ENCODE measurements at regions not wholly inside any gene's neighbourhood (a gene's known extent, or its start where the extent isn't known, plus 50 kb on each side); places are given as distances from the start of the nearest gene placed in this dataset.
"Not testable (repeated sequence)": the region's sequence is repeated elsewhere in the genome, so short reads cannot be mapped to it uniquely, and the experiment has no call there.

DNA sequence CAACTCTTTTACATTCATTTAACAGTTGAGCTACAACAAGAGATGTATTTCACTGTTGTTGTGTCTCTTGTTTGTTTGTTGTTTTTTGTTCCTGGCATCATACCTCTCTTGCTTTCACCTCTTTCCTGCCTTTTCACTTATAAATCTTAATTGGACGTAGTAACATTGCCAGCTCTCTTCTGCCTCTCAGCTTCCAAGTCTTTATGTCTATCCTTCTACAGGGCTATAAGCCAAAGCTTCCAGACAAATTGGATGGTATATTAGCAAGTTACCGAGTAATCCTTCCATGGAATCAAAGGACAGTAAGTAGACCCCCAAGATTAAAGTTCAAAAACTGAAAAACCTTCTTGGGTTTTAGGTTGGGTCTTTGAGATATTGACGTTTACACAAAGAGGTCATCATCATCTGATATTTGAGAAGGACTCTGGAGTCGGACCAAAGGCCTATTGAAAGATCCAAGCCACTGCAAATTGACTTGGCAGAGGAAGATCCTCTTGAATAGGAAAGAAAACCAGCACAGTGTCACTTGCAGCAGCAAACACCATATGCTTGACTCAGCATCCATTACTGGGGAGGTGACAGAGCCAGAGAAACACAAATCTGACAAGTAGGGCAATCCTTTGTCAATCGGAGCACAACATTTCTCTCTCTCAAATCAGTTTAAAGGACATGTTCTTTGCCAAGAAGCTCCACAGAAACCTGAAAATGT lies 648.5 kb upstream of the NR2F2 start:
- DNase-seq: no peak

DNA sequence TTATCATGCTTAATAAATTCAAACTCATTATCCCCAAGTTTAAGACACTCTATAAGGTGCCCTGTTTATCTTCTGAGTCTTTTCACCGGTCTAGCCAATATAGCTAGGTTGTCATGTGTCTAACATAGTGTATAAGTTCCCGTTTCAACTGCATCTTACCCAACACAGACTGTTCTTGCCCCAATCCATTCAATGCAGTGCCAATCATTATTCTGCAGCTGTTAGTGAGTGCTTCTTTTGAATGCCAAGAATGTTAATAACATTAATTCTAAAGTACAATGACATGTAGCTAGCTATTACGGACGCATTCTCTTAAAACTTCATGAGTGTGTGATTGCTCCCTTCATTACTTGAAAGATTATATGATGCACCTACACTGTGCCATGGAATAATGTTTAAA lies 646.4 kb upstream of the NR2F2 start:
- no peak for DNase-seq

- DNase-seq: no peak
Observed at GRCh38 chr15:95684693-95685115, 645.8 kb upstream of the NR2F2 start.

- DNase-seq: no peak
Observed at GRCh38 chr15:95687061-95687460, 643.4 kb upstream of the NR2F2 start.

GRCh38 chr15:95687686-95688085 lies 642.8 kb upstream of the NR2F2 start:
- DNase-seq: no peak

- DNase-seq: no peak
Observed at GRCh38 chr15:95690631-95691340, 639.7 kb upstream of the NR2F2 start.

DNA sequence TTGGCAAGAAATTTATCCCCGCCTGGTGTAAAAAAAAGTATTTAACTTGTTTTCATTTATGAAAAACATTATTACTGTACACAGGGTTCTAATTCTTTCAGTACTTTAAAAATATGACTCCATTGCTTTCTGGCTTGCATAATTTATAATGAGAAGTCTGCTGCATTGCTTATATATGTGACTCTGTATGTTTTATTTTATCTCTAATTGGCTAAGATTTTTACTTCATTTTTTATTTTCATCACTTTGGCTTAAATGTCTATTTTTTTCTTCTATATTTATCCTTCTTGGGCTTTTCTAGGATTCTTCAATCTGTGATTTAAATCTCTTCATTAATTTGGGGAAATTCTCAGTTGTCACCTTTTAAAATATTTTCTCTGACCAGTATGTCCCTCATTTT lies 636.6 kb upstream of the NR2F2 start:
- DNase-seq: no peak

- DNase-seq: no peak
Observed at GRCh38 chr15:95698230-95698629, 632.3 kb upstream of the NR2F2 start.

GRCh38 chr15:95698951-95699350 lies 631.5 kb upstream of the NR2F2 start:
- DNase-seq: no peak

DNA sequence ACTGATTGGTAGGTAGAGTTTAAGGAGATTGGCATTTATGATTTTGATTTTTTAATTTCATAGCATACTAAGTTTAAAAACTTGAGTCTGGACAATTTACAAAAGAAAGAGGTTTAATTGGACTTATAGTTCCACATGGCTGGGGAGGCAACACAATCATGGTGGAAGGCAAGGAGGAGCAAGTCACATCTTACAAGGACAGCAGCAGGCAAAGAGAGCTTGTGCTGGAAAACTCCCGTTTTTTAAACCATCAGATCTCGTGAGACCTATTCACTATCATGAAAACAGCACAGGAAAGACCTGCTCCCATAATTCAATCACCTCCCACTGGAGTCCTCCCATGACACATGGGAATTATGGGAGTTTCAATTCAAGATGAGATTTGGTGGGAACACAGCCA lies 630.9 kb upstream of the NR2F2 start:
- no peak for DNase-seq

DNA sequence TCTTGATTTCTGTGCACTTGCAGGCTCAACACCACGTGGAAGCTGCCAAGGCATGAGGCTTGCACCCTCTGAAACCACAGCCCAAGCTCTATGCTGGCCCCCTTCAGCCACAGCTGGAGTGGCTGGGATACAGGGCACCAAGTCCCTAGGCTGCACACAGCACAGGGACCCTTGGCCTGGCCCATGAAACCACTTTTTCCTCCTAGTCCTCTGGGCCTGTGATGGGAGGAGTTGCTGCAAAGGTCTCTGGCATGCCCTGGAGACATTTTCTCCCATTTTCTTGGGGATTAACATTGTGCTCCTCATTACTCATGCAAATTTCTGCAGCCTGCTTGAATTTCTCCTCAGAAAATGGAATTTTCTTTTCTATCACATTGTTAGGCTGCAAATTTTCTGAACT lies 629.8 kb upstream of the NR2F2 start:
- DNase-seq: not testable (repeated sequence)

GRCh38 chr15:95701410-95701809 lies 629.1 kb upstream of the NR2F2 start:
- no peak for DNase-seq

DNA sequence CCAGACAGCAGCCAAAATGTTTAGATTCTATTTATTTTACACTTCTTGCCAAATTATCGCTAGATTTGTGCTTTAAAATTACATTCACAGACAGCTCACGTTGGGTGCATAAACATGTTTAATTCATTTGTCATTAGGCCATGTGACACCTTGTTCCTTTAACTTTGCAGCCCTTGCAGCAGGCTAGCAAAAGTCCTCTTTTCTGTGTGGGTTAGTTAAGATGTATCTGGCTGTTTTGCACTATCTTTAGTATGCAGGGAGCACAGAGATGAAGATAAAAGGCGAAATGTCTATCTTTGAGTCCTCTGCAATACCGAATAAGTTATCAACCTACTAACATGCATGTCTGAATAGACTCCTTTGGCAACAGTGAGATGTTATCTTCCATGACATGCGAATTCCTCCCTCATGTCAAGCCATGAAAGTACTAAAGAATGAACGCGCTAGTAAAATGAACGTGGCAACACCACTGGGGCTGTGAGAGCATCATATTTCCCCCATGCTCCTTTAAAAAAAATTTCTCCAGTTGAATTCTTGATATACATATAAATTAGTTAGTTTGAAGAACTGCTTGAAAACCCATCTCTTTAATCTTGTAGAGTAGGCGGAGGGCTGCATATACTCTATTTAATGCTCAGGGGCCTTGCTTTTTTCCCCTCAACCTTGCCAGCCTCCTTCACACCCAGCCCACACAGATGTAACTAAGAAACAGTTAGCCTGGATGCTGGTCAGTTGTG lies 620.4 kb upstream of the NR2F2 start:
- DNase-seq: no peak

GRCh38 chr15:95712785-95713184 lies 617.7 kb upstream of the NR2F2 start:
- no peak for DNase-seq

GRCh38 chr15:95713324-95713723 lies 617.2 kb upstream of the NR2F2 start:
- DNase-seq: no peak

- no peak for DNase-seq
Observed at GRCh38 chr15:95715116-95715903, 615.2 kb upstream of the NR2F2 start.

GRCh38 chr15:95715906-95716656 lies 614.4 kb upstream of the NR2F2 start:
- DNase-seq: no peak

- no peak for DNase-seq
Observed at GRCh38 chr15:95716708-95717107, 613.8 kb upstream of the NR2F2 start.

GRCh38 chr15:95718441-95718840 lies 612.1 kb upstream of the NR2F2 start:
- DNase-seq: no peak

- no peak for DNase-seq
Observed at GRCh38 chr15:95724908-95725633, 605.4 kb upstream of the NR2F2 start.

- no peak for DNase-seq
Observed at GRCh38 chr15:95726891-95727290, 603.6 kb upstream of the NR2F2 start.

GRCh38 chr15:95733931-95734330 lies 596.6 kb upstream of the NR2F2 start:
- no peak for DNase-seq

Measured in T-helper 9 cell (primary cell).